HUES6 (cell line): ENCODE measurements at regions not wholly inside any gene's neighbourhood (a gene's known extent, or its start where the extent isn't known, plus 50 kb on each side); places are given as distances from the start of the nearest gene placed in this dataset.

Source experiments
- H3K27ac ChIP-seq: 2 replicates; pipeline ENCODE4 v1.7.0; 2013; ENCODE audit warnings: low read depth, mild to moderate bottlenecking, low read length, inconsistent platforms
- H3K27me3 ChIP-seq: 2 replicates; pipeline ENCODE4 v1.6.1; 2013; ENCODE audit warnings: low read length; ENCODE audit not compliant: control insufficient read depth, insufficient read depth
- H3K36me3 ChIP-seq: 2 replicates; pipeline ENCODE4 v1.6.1; 2013; ENCODE audit warnings: low read length; ENCODE audit not compliant: control insufficient read depth, insufficient read depth
- H3K4me1 ChIP-seq: 2 replicates; pipeline ENCODE4 v1.6.1; 2013; ENCODE audit warnings: low read length; ENCODE audit not compliant: control insufficient read depth, insufficient read depth
- H3K4me3 ChIP-seq: 2 replicates; pipeline ENCODE4 v1.5.1; 2013; ENCODE audit warnings: low read depth, low read length
- H3K9ac ChIP-seq: one replicate; pipeline ENCODE4 v1.6.1; 2013; ENCODE audit warnings: mild to moderate bottlenecking, low read length
- H3K9me3 ChIP-seq: 2 replicates; pipeline ENCODE4 v1.6.1; 2013; ENCODE audit warnings: low read depth, low read length; ENCODE audit not compliant: control insufficient read depth, insufficient read depth

GRCh38 chr16:60712144-60712543 lies 1324.1 kb downstream of the CDH8 start:
- no peaks in the 10 kb centered on the region for H3K9me3 ChIP-seq
- no peaks in the 10 kb centered on the region for H3K27me3 ChIP-seq
- H3K36me3 ChIP-seq: no peaks in the 10 kb centered on the region
- H3K4me1 ChIP-seq: no peaks in the 10 kb centered on the region
- H3K27ac ChIP-seq: no peak overlapping the region
- no peak overlapping the region for H3K9ac ChIP-seq
- no peak overlapping the region for H3K4me3 ChIP-seq

DNA sequence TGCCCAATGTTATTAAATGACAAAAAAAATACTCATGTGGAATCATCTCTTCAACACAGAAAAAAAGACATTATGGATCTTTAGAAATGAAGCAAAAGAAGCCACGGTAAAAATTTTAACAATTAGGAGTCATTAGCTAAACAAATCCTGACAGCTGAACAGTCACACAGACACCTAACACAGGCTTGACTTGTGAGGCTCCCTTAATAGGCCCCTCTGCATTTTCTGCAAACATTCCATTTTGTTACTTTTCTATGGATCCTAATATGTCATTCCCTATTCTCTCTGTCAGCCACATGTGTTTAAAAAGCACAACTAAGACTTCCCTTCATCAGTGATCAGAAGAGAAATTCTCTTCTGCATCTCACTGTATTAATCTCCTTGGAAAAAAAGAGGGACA lies 1331.5 kb downstream of the CDH8 start:
- no peaks in the 10 kb centered on the region for H3K27me3 ChIP-seq
- no peaks in the 10 kb centered on the region for H3K9me3 ChIP-seq
- H3K27ac ChIP-seq: no peak overlapping the region
- no peaks in the 10 kb centered on the region for H3K36me3 ChIP-seq
- no peaks in the 10 kb centered on the region for H3K4me1 ChIP-seq
- no peak overlapping the region for H3K4me3 ChIP-seq
- no peak overlapping the region for H3K9ac ChIP-seq

DNA sequence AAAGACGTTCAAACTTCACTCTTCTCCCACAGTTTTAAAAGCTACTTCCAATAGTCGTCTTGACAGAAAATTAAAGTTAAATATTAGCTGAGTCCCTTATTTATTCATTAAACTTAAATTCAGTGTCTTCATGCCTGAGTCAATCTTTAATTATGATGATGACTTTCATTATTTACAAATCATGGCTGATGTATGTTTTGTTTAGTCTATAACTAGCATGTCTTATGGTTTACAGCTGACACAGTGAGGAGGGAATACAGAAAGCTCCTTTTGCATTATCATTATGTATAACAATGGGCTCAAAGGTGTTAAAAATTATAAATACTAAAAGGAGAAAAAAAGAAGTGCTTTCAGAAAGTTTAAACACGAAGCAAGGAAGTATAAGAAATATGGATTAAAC lies 1333.1 kb downstream of the CDH8 start:
- Histone ChIP-seq H3K36me3 (no peaks in the 10 kb centered on the region), H3K9ac (no peak overlapping the region), H3K9me3 (no peaks in the 10 kb centered on the region), H3K27ac (no peak overlapping the region), H3K27me3 (no peaks in the 10 kb centered on the region), H3K4me3 (no peak overlapping the region), H3K4me1 (no peaks in the 10 kb centered on the region)

DNA sequence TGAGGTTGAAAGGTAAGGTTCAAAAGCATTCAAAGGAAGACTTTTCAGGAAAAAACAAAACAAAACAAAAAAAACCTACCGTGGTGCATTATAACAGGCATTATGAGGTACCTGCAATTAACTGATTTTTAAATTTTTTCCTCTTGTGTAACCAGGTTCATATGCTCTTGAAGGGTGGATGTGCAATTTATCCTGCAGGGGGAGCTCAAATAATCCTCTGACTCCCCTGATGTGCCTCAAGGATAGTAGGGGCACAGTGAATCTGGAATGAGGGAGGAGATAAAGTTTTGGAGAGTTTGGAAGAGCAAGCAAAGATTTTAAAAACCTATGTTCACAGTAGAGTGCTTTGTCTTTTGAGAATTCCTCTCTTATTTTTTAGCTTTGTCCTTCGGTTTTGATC lies 1349.4 kb downstream of the CDH8 start:
- H3K4me1 ChIP-seq: no peaks in the 10 kb centered on the region
- H3K27ac ChIP-seq: no peak overlapping the region
- H3K9me3 ChIP-seq: no peaks in the 10 kb centered on the region
- H3K36me3 ChIP-seq: no peaks in the 10 kb centered on the region
- no peak overlapping the region for H3K9ac ChIP-seq
- H3K27me3 ChIP-seq: no peaks in the 10 kb centered on the region
- H3K4me3 ChIP-seq: no peak overlapping the region

GRCh38 chr16:60684002-60684401 lies 1352.2 kb downstream of the CDH8 start:
- H3K27me3 ChIP-seq: no peaks in the 10 kb centered on the region
- no peaks in the 10 kb centered on the region for H3K36me3 ChIP-seq
- H3K4me1 ChIP-seq: peaks cover 5% of the 10 kb centered on the region
- no peak overlapping the region for H3K27ac ChIP-seq
- no peak overlapping the region for H3K4me3 ChIP-seq
- H3K9ac ChIP-seq: no peak overlapping the region
- no peaks in the 10 kb centered on the region for H3K9me3 ChIP-seq

DNA sequence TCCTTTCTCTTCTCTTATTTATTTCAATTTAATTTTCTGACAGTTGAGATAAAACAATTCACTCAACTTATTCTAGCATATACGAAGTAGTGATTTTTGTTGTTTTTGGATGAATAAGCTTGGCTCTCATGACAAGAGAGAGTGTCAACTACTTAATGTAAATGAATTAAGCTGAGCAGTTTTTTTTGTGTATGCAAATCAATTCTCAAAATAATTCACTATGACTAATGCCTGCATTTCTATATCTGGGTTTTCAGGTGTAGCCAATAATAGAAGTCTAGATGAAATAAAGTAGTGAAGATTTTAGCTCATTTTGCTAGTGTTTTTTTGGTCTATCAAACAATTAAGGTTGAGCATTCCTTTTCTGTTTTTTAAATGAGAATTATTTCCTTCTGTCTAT lies 1354.0 kb downstream of the CDH8 start:
- no peak overlapping the region for H3K9ac ChIP-seq
- no peaks in the 10 kb centered on the region for H3K36me3 ChIP-seq
- H3K27ac ChIP-seq: no peak overlapping the region
- peaks cover 5% of the 10 kb centered on the region for H3K4me1 ChIP-seq
- no peaks in the 10 kb centered on the region for H3K9me3 ChIP-seq
- H3K4me3 ChIP-seq: no peak overlapping the region
- no peaks in the 10 kb centered on the region for H3K27me3 ChIP-seq

GRCh38 chr16:60681043-60681442 lies 1355.2 kb downstream of the CDH8 start:
- no peaks in the 10 kb centered on the region for H3K36me3 ChIP-seq
- no peak overlapping the region for H3K9ac ChIP-seq
- no peak overlapping the region for H3K4me3 ChIP-seq
- H3K27me3 ChIP-seq: no peaks in the 10 kb centered on the region
- H3K4me1 ChIP-seq: peaks cover 5% of the 10 kb centered on the region
- no peaks in the 10 kb centered on the region for H3K9me3 ChIP-seq
- H3K27ac ChIP-seq: no peak overlapping the region

DNA sequence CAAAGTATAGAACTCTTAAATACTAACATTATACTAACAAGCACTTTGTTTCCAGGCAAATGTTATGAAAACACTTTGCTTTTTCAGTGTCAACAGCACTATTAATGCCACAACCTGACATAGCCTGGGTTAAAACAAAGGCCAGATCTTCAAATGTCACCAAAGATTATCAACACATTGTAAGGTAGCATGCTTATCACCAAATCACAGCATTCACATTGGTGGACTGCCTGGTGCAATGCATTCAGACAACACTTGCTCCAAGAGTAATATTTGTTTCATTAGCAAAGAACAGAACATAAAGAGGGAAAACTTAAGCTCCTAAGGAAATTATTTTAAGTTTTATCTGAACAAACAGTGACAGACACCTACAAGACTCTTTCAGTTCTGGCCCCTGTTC lies 1361.2 kb downstream of the CDH8 start:
- no peak overlapping the region for H3K9ac ChIP-seq
- no peaks in the 10 kb centered on the region for H3K9me3 ChIP-seq

GRCh38 chr16:60674241-60674640 lies 1362.0 kb downstream of the CDH8 start:
- Histone ChIP-seq H3K4me3 (no peak overlapping the region), H3K4me1 (no peaks in the 10 kb centered on the region), H3K9me3 (no peaks in the 10 kb centered on the region), H3K27me3 (no peaks in the 10 kb centered on the region), H3K27ac (no peak overlapping the region), H3K9ac (no peak overlapping the region), H3K36me3 (no peaks in the 10 kb centered on the region)

More for the DNA sequence above, 1361.2 kb downstream of the CDH8 start:
- H3K27ac ChIP-seq: no peak overlapping the region
- H3K4me1 ChIP-seq: no peaks in the 10 kb centered on the region
- H3K4me3 ChIP-seq: no peak overlapping the region
- H3K27me3 ChIP-seq: no peaks in the 10 kb centered on the region
- no peaks in the 10 kb centered on the region for H3K36me3 ChIP-seq

GRCh38 chr16:60655514-60656153 lies 1380.6 kb downstream of the CDH8 start:
- Histone ChIP-seq H3K4me1 (no peaks in the 10 kb centered on the region), H3K27ac (no peak overlapping the region), H3K9ac (no peak overlapping the region), H3K9me3 (no peaks in the 10 kb centered on the region), H3K4me3 (no peak overlapping the region), H3K36me3 (no peaks in the 10 kb centered on the region), H3K27me3 (no peaks in the 10 kb centered on the region)

- Histone ChIP-seq H3K36me3 (no peaks in the 10 kb centered on the region), H3K9me3 (no peaks in the 10 kb centered on the region), H3K9ac (no peak overlapping the region), H3K27ac (no peak overlapping the region), H3K4me3 (no peak overlapping the region), H3K4me1 (no peaks in the 10 kb centered on the region), H3K27me3 (no peaks in the 10 kb centered on the region)
These were observed 1384.9 kb downstream of the CDH8 start for GRCh38 chr16:60651346-60651745.

- Histone ChIP-seq H3K9me3 (no peaks in the 10 kb centered on the region), H3K4me1 (peaks cover 4% of the 10 kb centered on the region; the same call in 1 of the 2 replicates), H3K27me3 (no peaks in the 10 kb centered on the region), H3K36me3 (no peaks in the 10 kb centered on the region), H3K4me3 (no peak overlapping the region), H3K27ac (no peak overlapping the region), H3K9ac (no peak overlapping the region)
These were observed 1387.9 kb downstream of the CDH8 start for GRCh38 chr16:60648290-60648689.
